K562 (cell line): ENCODE measurements at regions not wholly inside any gene's neighbourhood (a gene's known extent, or its start where the extent isn't known, plus 50 kb on each side); places are given as distances from the start of the nearest gene placed in this dataset.

Experiments used
- CREM ChIP-seq: IDR thresholded peaks from 2 replicates; pipeline ENCODE4 v1.6.1; 2014; ENCODE audit warnings: antibody characterized with exemption, low read depth
- CTBP1 ChIP-seq: fragments of 450-650 bp; IDR thresholded peaks from 2 replicates; pipeline ENCODE4 v1.6.1; 2016; ENCODE audit warnings: borderline replicate concordance
- DACH1 ChIP-seq: fragments of 450-650 bp; IDR thresholded peaks from 2 replicates; pipeline ENCODE4 v1.6.1; 2018; ENCODE audit not compliant: partially characterized antibody
- FOXK2 ChIP-seq, 2 experiments: fragments of 450-650 bp; IDR thresholded peaks in 1 of 2; conservative IDR thresholded peaks in 1 of 2; 2 replicates each; pipeline ENCODE4 v1.6.1; 2016; ENCODE audit warnings: low read depth in 2 of 2, mild to moderate bottlenecking in 1 of 2
- FOXM1 ChIP-seq, 2 experiments: fragments of 450-650 bp in 1 of 2; sonication (generic) in 1 of 2; formaldehyde crosslinking in 1 of 2; IDR thresholded peaks; 2 replicates each; pipeline versions ENCODE4 v1.6.1 to v1.9.0; 2017 to 2022; ENCODE audit warnings: low read depth in 2 of 2, mild to moderate bottlenecking in 2 of 2, missing genetic modification reagents in 1 of 2, moderate library complexity in 1 of 2
- GATA2 ChIP-seq: sonication (generic); formaldehyde crosslinking; IDR thresholded peaks from 2 replicates; pipeline ENCODE4 v1.4.0; 2020; ENCODE audit warnings: mild to moderate bottlenecking, missing genetic modification reagents
- HNRNPK ChIP-seq: fragments of 200-400 bp; formaldehyde crosslinking; IDR thresholded peaks from one replicate; pipeline ENCODE4 v1.6.1; 2018; ENCODE audit warnings: mild to moderate bottlenecking, low read depth, low read length; ENCODE audit not compliant: poor library complexity, severe bottlenecking
- KLF16 ChIP-seq: IDR thresholded peaks from 2 replicates; pipeline ENCODE4 v1.6.1; 2016; ENCODE audit warnings: antibody characterized with exemption
- MEIS2 ChIP-seq: fragments of 450-650 bp; IDR thresholded peaks from 2 replicates; pipeline ENCODE4 v1.6.1; 2014; ENCODE audit warnings: mild to moderate bottlenecking; ENCODE audit not compliant: partially characterized antibody
- NFXL1 ChIP-seq: fragments of 450-650 bp; formaldehyde crosslinking; IDR thresholded peaks from 2 replicates; pipeline ENCODE4 v1.4.0; 2021; ENCODE audit warnings: mild to moderate bottlenecking
- NR2C2 ChIP-seq, 2 experiments: fragments of 200-800 bp in 1 of 2; sonication (Bioruptor generic) in 1 of 2; sonication (generic) in 1 of 2; formaldehyde crosslinking in 1 of 2; IDR thresholded peaks; 2 replicates each; pipeline versions ENCODE4 v1.6.1 to v1.8.0; 2016 to 2022; ENCODE audit warnings: mild to moderate bottlenecking in 1 of 2, missing compliant biosample characterization in 1 of 2, missing genetic modification characterization in 1 of 2, missing genetic modification reagents in 1 of 2
- RB1 ChIP-seq: fragments of 450-650 bp; IDR thresholded peaks from 2 replicates; pipeline ENCODE4 v1.6.1; 2017; ENCODE audit warnings: low read depth, mild to moderate bottlenecking
- RBBP5 ChIP-seq: fragments of 200-600 bp; sonication (generic); IDR thresholded peaks from 2 replicates; pipeline ENCODE4 v1.6.1; 2012; ENCODE audit warnings: borderline replicate concordance, mild to moderate bottlenecking, low read length, control low read depth, inconsistent platforms; ENCODE audit not compliant: insufficient read depth, poor library complexity, severe bottlenecking
- RFX5 ChIP-seq: IDR thresholded peaks from 2 replicates; pipeline ENCODE4 v1.6.1; 2011; ENCODE audit warnings: low read depth, mild to moderate bottlenecking, improper control_type of control experiment, low read length
- SP1 ChIP-seq: sonication (generic); formaldehyde crosslinking; IDR thresholded peaks from 2 replicates; pipeline ENCODE4 v1.8.1; 2022; ENCODE audit warnings: mild to moderate bottlenecking, missing genetic modification reagents
- SRF ChIP-seq, 2 experiments: fragments of 250-450, 450-650 bp in 1 of 2; sonication (Bioruptor Pico) in 1 of 2; sonication (generic) in 1 of 2; formaldehyde crosslinking; IDR thresholded peaks; 2 replicates each; pipeline versions ENCODE4 v1.5.0 to v1.5.1; 2020 to 2022; ENCODE audit warnings: mild to moderate bottlenecking in 1 of 2, missing genetic modification reagents in 1 of 2
- STAT5A ChIP-seq: IDR thresholded peaks from 2 replicates; pipeline ENCODE4 v1.6.1; 2012; ENCODE audit warnings: low read length, inconsistent platforms, borderline replicate concordance
- TAL1 ChIP-seq: fragments of 450-650 bp; IDR thresholded peaks from 2 replicates; pipeline ENCODE4 v1.6.1; 2016; ENCODE audit warnings: mild to moderate bottlenecking
- TRIM24 ChIP-seq, 2 experiments: fragments of 450-650 bp; IDR thresholded peaks; 2 replicates each; pipeline ENCODE4 v1.6.1; 2016
- ZBTB2 ChIP-seq: fragments of 450-650 bp; IDR thresholded peaks from 2 replicates; pipeline ENCODE4 v1.6.1; 2016; ENCODE audit warnings: antibody characterized with exemption
- ZNF696 ChIP-seq: fragments of 250-450 bp; sonication (Bioruptor Pico); conservative IDR thresholded peaks from 2 replicates; pipeline ENCODE4 v1.4.0; 2020; ENCODE audit warnings: mild to moderate bottlenecking, moderate library complexity
- ZNF766 ChIP-seq: fragments of 200-800 bp; sonication (Bioruptor generic); conservative IDR thresholded peaks from 2 replicates; pipeline ENCODE4 v1.6.1; 2016; ENCODE audit warnings: missing genetic modification characterization, missing compliant biosample characterization
- TF ChIP-seq, protein P1 (sequence below): fragments of 200-800 bp; sonication (Bioruptor generic); IDR thresholded peaks from 2 replicates; pipeline ENCODE4 v1.6.1; 2017; ENCODE audit warnings: missing genetic modification characterization, missing compliant biosample characterization

GRCh38 chr5:89128906-89129625 is 246.1 kb upstream of the MEF2C start (continued):
- no peak for TF ChIP-seq RFX5
- TF ChIP-seq ZNF696 (CRISPR knock-in tag): no peak
- peak in 1 of 2 experiments; percentile 57; a peak in 2 of 4 replicates for TF ChIP-seq FOXK2 (conservative IDR thresholded peaks at IDR 0.05 in 1 of 2, IDR thresholded peaks at IDR 0.05 in 1 of 2; ENCODE audit: low read depth in 2 of 2)
- TF ChIP-seq HNRNPK: no peak
- peak; percentile 37; the same call in 1 of the 2 replicates for TF ChIP-seq RB1
- TF ChIP-seq TRIM24 (IDR thresholded peaks at IDR 0.05): peak; percentile 77 to 80
- TF ChIP-seq CREM: peak; percentile 29; the same call in 1 of the 2 replicates
- TF ChIP-seq TAL1: peak; percentile 86
- no peak for TF ChIP-seq RBBP5
- peak; percentile 82 for TF ChIP-seq GATA2 (CRISPR knock-in tag)
- TF ChIP-seq SRF (CRISPR knock-in tag; IDR thresholded peaks at IDR 0.05): no peak
- TF ChIP-seq STAT5A: peak; percentile 65
- TF ChIP-seq KLF16: peak; percentile 69
- TF ChIP-seq FOXM1 (IDR thresholded peaks at IDR 0.05; ENCODE audit: low read depth): peak; percentile 78
- no peak for TF ChIP-seq FOXM1 (CRISPR knock-in tag; IDR thresholded peaks at IDR 0.05; ENCODE audit: low read depth)
- TF ChIP-seq, protein P1, sequence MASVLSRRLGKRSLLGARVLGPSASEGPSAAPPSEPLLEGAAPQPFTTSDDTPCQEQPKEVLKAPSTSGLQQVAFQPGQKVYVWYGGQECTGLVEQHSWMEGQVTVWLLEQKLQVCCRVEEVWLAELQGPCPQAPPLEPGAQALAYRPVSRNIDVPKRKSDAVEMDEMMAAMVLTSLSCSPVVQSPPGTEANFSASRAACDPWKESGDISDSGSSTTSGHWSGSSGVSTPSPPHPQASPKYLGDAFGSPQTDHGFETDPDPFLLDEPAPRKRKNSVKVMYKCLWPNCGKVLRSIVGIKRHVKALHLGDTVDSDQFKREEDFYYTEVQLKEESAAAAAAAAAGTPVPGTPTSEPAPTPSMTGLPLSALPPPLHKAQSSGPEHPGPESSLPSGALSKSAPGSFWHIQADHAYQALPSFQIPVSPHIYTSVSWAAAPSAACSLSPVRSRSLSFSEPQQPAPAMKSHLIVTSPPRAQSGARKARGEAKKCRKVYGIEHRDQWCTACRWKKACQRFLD (CRISPR knock-in tag): no peak
- TF ChIP-seq NFXL1 (CRISPR knock-in tag): no peak
- peak; percentile 89 for TF ChIP-seq CTBP1
- TF ChIP-seq ZNF766 (CRISPR knock-in tag): peak; percentile 32; the same call in 1 of the 2 replicates
- peak; percentile 84 for TF ChIP-seq MEIS2
- TF ChIP-seq SP1 (CRISPR knock-in tag): peak; percentile 42; the same call in 1 of the 2 replicates
- TF ChIP-seq ZBTB2: peak; percentile 78; the same call in 1 of the 2 replicates
- no peak for TF ChIP-seq NR2C2 (CRISPR knock-in tag; IDR thresholded peaks at IDR 0.05)
- no peak for TF ChIP-seq NR2C2 (tag; IDR thresholded peaks at IDR 0.05)
- TF ChIP-seq DACH1: peak; percentile 57
